Mucosa of descending colon (tissue), 3 donors: ENCODE measurements at regions not wholly inside any gene's neighbourhood (a gene's known extent, or its start where the extent isn't known, plus 50 kb on each side); places are given as distances from the start of the nearest gene placed in this dataset.

ENCODE experiments used
- ATAC-seq: fragments of 200-7000 bp; cut with Tn5 transposase; one replicate; pipeline ENCODE4 v1.9.1; 2020; ENCODE audit warnings: mild to moderate bottlenecking, moderate library complexity
- DNase-seq, 3 donors: peaks; one replicate each; pipeline ENCODE4 v3.0.0-alpha.2; 2020
- H3K36me3 ChIP-seq: fragments of 200-600 bp; one replicate; pipeline ENCODE4 v1.8.0; 2021; ENCODE audit warnings: low read depth, mild to moderate bottlenecking
- H3K4me1 ChIP-seq: fragments of 200-600 bp; one replicate; pipeline ENCODE4 v1.8.0; 2021; ENCODE audit warnings: low read depth, mild to moderate bottlenecking
- H3K4me3 ChIP-seq: fragments of 200-600 bp; one replicate; pipeline ENCODE4 v1.8.0; 2021; ENCODE audit warnings: mild to moderate bottlenecking
- H3K9me3 ChIP-seq: fragments of 200-600 bp; one replicate; pipeline ENCODE4 v1.8.0; 2021; ENCODE audit warnings: mild to moderate bottlenecking
- CTCF ChIP-seq: fragments of 200-600 bp; IDR thresholded peaks from one replicate; pipeline ENCODE4 v1.8.0; 2022; ENCODE audit warnings: antibody characterized with exemption, mild to moderate bottlenecking
- intact Hi-C, 2 donors: fragments of 100-400 bp; cut with DNase I in 1 of 2; cut with micrococcal nuclease in 1 of 2; formaldehyde crosslinking; loops; one replicate each; pipeline versions ENCODE4 v1.11.0 to v1.11.1; 2022; cut with DNase I, micrococcal nuclease
- donor health status: DM: no; HTN: no; CAD: no; lungs with moderate emphysema.
- donor health status: DM: no; HTN: no; CAD: no.
- donor health status: DM: no; HTN: yes; CAD: no.

- H3K9me3 ChIP-seq: no peaks in the 10 kb centered on the region
- H3K36me3 ChIP-seq: no peaks in the 10 kb centered on the region
- no peak overlapping the region for H3K4me3 ChIP-seq
- no peak for TF ChIP-seq CTCF
- ATAC-seq: peak; percentile 55
- intact Hi-C loops: no loop called here
- DNase-seq: no peak
- H3K4me1 ChIP-seq: no peaks in the 10 kb centered on the region
Measured at GRCh38 chr15:58298879-58299850, 132.6 kb upstream of the LIPC start.

GRCh38 chr15:58302832-58303231, 129.0 kb upstream of the LIPC start:
- no peaks in the 10 kb centered on the region for H3K4me1 ChIP-seq
- ATAC-seq: no peak
- no peak overlapping the region for H3K4me3 ChIP-seq
- no peaks in the 10 kb centered on the region for H3K36me3 ChIP-seq
- TF ChIP-seq CTCF: no peak
- intact Hi-C loops: no loop called here
- H3K9me3 ChIP-seq: no peaks in the 10 kb centered on the region
- DNase-seq: no peak

GRCh38 chr15:58303236-58303635, 128.6 kb upstream of the LIPC start:
- intact Hi-C loops: no loop called here
- no peak for TF ChIP-seq CTCF
- ATAC-seq: no peak

GRCh38 chr15:58306591-58307312, 125.0 kb upstream of the LIPC start:
- intact Hi-C loops: no loop called here
- ATAC-seq (no peak), DNase-seq (no peak)
- H3K36me3 ChIP-seq: no peaks in the 10 kb centered on the region
- no peak overlapping the region for H3K4me3 ChIP-seq
- TF ChIP-seq CTCF: no peak
- H3K4me1 ChIP-seq: no peaks in the 10 kb centered on the region
- no peaks in the 10 kb centered on the region for H3K9me3 ChIP-seq

More at GRCh38 chr15:58303236-58303635, 128.6 kb upstream of the LIPC start:
- no peaks in the 10 kb centered on the region for H3K36me3 ChIP-seq
- no peaks in the 10 kb centered on the region for H3K4me1 ChIP-seq
- H3K9me3 ChIP-seq: no peaks in the 10 kb centered on the region
- H3K4me3 ChIP-seq: no peak overlapping the region
- DNase-seq: no peak

GRCh38 chr15:58307313-58307961, 124.4 kb upstream of the LIPC start:
- Histone ChIP-seq H3K4me3 (no peak overlapping the region), H3K9me3 (no peaks in the 10 kb centered on the region), H3K4me1 (no peaks in the 10 kb centered on the region), H3K36me3 (no peaks in the 10 kb centered on the region)
- intact Hi-C loops: no loop called here
- TF ChIP-seq CTCF: no peak
- ATAC-seq (no peak), DNase-seq (no peak)
